ENCODE measurements at regions not wholly inside any gene's neighbourhood (a gene's known extent, or its start where the extent isn't known, plus 50 kb on each side); places are given as distances from the start of the nearest gene placed in this dataset.

DNA sequence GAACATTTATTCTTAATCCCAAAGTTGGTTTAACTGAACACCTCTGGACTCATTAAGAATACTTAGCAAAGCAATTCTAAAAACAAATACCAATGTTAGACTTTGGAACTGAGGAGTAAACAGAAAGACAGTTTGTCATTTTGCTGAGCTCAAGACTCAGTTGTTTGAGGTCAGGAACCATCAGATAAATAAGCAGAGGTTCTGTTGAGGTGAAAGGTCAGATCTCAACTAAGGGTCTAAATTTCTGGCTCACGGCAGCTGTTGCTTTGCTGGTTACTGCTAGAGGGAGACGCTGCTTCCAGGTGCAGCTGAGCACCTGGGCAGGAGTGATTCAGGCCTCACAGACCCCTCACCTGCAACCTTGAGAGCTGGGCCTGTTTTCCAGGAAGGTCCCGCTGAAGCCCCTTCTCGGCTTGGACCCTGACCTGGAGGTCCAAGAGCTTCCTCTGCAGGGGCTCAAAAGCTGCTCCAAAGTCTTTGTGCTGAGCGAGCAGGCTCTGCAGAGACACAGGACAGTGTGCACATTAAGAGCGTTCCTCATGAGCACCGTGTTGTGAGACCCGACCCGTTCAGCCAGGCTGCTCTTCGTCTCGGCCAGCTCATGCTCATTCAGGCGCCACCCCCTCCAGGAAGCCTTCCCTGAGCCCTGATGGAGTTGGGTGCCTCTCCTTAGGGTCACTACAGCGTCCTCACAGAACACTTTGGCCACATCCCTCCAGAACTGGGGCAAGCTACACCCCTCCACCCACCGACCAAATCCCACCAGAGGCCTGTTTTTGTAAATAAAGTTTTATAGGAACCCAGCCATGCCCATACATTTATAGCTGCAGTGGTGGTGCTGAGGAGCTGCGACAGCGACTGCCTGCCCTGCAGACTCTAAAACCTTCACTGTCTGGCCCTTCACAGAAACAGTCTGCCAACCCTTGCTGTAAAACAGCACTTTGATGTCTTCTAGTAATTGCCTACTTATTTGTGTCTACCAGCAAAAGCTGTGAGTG lies 72.0 kb downstream of the SYNE3 start:
- Histone ChIP-seq H3K27ac (ENCODE audit: low read depth in 2 of 2, low read length in 2 of 2) (peak overlapping the region; percentile 62 to 72), H3K4me3 (ENCODE audit: low read length in 3 of 3) (no peak overlapping the region), H3K36me3 (ENCODE audit: control insufficient read depth in 2 of 3, insufficient read depth in 3 of 3, low read length in 3 of 3) (no peaks in the 10 kb centered on the region), H3K9ac (ENCODE audit: low read length in 3 of 3) (no peak overlapping the region), H3K9me3 (ENCODE audit: control insufficient read depth in 2 of 3, insufficient read depth in 1 of 3, low read length in 3 of 3) (no peaks in the 10 kb centered on the region), H3K4me1 (ENCODE audit: control insufficient read depth in 2 of 3, insufficient read depth in 2 of 3, low read depth in 1 of 3, low read length in 3 of 3) (peaks cover 0 to 13% (median 6%) of the 10 kb centered on the region in 3 donors), H3K27me3 (ENCODE audit: control insufficient read depth, insufficient read depth, low read length) (no peaks in the 10 kb centered on the region)
- TF ChIP-seq, protein P1, sequence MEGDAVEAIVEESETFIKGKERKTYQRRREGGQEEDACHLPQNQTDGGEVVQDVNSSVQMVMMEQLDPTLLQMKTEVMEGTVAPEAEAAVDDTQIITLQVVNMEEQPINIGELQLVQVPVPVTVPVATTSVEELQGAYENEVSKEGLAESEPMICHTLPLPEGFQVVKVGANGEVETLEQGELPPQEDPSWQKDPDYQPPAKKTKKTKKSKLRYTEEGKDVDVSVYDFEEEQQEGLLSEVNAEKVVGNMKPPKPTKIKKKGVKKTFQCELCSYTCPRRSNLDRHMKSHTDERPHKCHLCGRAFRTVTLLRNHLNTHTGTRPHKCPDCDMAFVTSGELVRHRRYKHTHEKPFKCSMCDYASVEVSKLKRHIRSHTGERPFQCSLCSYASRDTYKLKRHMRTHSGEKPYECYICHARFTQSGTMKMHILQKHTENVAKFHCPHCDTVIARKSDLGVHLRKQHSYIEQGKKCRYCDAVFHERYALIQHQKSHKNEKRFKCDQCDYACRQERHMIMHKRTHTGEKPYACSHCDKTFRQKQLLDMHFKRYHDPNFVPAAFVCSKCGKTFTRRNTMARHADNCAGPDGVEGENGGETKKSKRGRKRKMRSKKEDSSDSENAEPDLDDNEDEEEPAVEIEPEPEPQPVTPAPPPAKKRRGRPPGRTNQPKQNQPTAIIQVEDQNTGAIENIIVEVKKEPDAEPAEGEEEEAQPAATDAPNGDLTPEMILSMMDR (IDR thresholded peaks at IDR 0.05; ENCODE audit: borderline replicate concordance, extremely low read depth, insufficient read depth) = no peak
- intact Hi-C loops (cut with DNase I) = loop anchor here (5.0 kb wide), 2 partner anchors 88 to 543 kb away; no protein-coding TSS in a partner anchor
- FAIRE-seq = peak; percentile 15
- DNase-seq = no peak

DNA sequence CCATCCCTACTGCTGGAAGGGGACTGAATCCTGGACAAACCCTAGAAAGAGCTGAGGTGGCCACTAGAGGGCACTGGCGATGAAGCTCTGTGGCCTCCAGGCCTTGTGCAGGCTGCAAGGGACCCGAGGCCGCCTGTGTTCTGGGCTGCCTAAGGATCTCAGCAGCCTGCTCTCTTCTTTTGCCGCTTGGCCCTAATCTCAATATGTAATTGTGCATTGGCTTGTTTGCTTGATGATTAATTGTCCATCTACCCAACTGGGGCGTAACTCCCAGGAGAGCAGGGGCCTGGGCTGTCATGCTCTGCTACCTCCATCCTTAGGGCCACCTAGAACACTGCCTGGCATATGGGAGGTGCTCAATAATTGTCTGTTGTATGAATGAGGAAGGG lies 73.8 kb downstream of the SYNE3 start:
- H3K4me1 ChIP-seq (ENCODE audit: control insufficient read depth in 2 of 3, insufficient read depth in 2 of 3, low read depth in 1 of 3, low read length in 3 of 3) = peaks cover 0 to 13% (median 6%) of the 10 kb centered on the region in 3 donors
- intact Hi-C loops (cut with DNase I) = no loop called here
- H3K27ac ChIP-seq (ENCODE audit: low read depth in 2 of 2, low read length in 2 of 2) = peak overlapping the region in 1 of 2 donors; percentile 44
- no peaks in the 10 kb centered on the region for H3K27me3 ChIP-seq (ENCODE audit: control insufficient read depth, insufficient read depth, low read length)
- H3K9me3 ChIP-seq (ENCODE audit: control insufficient read depth in 2 of 3, insufficient read depth in 1 of 3, low read length in 3 of 3) = no peaks in the 10 kb centered on the region
- TF ChIP-seq, protein P1 (IDR thresholded peaks at IDR 0.05; ENCODE audit: borderline replicate concordance, extremely low read depth, insufficient read depth) = peak; percentile 87
- H3K36me3 ChIP-seq (ENCODE audit: control insufficient read depth in 2 of 3, insufficient read depth in 3 of 3, low read length in 3 of 3) = no peaks in the 10 kb centered on the region
- no peak overlapping the region for H3K4me3 ChIP-seq (ENCODE audit: low read length in 3 of 3)
- no peak overlapping the region for H3K9ac ChIP-seq (ENCODE audit: low read length in 3 of 3)
- DNase-seq = peak; percentile 85 to 92 (median 89)
- FAIRE-seq = no peak

DNA sequence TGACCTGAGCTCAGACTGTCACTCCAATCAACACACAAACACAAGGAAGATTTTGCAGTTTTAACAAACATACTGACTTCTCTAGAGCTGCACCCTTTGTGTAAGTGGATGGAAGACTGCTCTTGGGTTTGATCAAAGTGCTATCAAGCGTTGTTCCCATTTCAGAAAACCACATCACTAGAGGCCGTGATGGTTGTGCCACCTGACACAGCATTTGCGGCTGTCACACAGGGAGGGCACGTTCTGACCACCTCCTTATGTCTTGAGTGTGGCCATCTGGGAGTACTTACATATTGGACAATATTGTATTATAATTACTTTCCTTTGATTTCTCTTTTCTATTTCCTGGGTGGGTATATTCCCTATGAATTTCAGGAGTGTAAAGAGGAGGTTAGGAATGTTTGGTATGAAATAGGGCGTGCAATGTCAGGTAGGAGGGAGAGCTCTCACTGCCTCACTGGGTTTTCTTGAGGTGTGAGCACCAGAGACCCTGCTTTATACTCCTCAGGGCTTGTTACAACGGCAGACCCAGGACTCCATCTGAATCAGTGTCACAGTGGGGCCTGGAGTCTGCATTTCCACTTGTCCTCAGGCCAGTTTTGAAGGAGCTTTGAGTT lies 74.3 kb downstream of the SYNE3 start:
- Histone ChIP-seq H3K9me3 (ENCODE audit: control insufficient read depth in 2 of 3, insufficient read depth in 1 of 3, low read length in 3 of 3) (no peaks in the 10 kb centered on the region), H3K36me3 (ENCODE audit: control insufficient read depth in 2 of 3, insufficient read depth in 3 of 3, low read length in 3 of 3) (no peaks in the 10 kb centered on the region), H3K4me1 (ENCODE audit: control insufficient read depth in 2 of 3, insufficient read depth in 2 of 3, low read depth in 1 of 3, low read length in 3 of 3) (peaks cover 0 to 13% (median 6%) of the 10 kb centered on the region in 3 donors), H3K9ac (ENCODE audit: low read length in 3 of 3) (no peak overlapping the region), H3K27me3 (ENCODE audit: control insufficient read depth, insufficient read depth, low read length) (no peaks in the 10 kb centered on the region), H3K4me3 (ENCODE audit: low read length in 3 of 3) (no peak overlapping the region), H3K27ac (ENCODE audit: low read depth in 2 of 2, low read length in 2 of 2) (no peak overlapping the region)
- TF ChIP-seq, protein P1 (IDR thresholded peaks at IDR 0.05; ENCODE audit: borderline replicate concordance, extremely low read depth, insufficient read depth) = no peak
- FAIRE-seq = no peak
- intact Hi-C loops (cut with DNase I) = no loop called here
- no peak for DNase-seq

Data from kidney (tissue), 13 donors.